A549 (cell line): ENCODE measurements at regions not wholly inside any gene's neighbourhood (a gene's known extent, or its start where the extent isn't known, plus 50 kb on each side); places are given as distances from the start of the nearest gene placed in this dataset.

Experiments used
- ATAC-seq, 2 experiments: fragments of 200-7000 bp in 1 of 2; fragments of >200 bp in 1 of 2; cut with Nextera tagmentation in 1 of 2; cut with Tn5 transposase in 1 of 2; 3 replicates each; pipeline versions ENCODE4 v1.8.0 to v1.9.1; 2018 to 2020; ENCODE audit warnings: mild to moderate bottlenecking in 1 of 2, moderate library complexity in 1 of 2
- CTCF ChIA-PET: fragments of 300-600 bp; sonication (Branson Sonifier 250); formaldehyde crosslinking; extraction: SDS; loops from one replicate; lab custom pipeline; 2021; ENCODE audit warnings: antibody characterized with exemption, inconsistent platforms; lab: Yijun Ruan, JAX
- POLR2A ChIA-PET: fragments of 350-600 bp; formaldehyde crosslinking; extraction: SDS; loops from one replicate; lab custom pipeline; 2021; ENCODE audit warnings: antibody characterized with exemption, inconsistent platforms; lab: Yijun Ruan, JAX
- DNase-seq, 2 experiments: peaks; one replicate each; pipeline versions ENCODE4 v3.0.0 to v3.0.0-alpha.2; 2011 to 2016; ENCODE audit warnings: low read depth in 1 of 2, low spot score in 1 of 2
- FAIRE-seq: peaks from 2 replicates; lab custom pipeline; 2011; peaks lifted over from hg19 to GRCh38; lab: Jason Lieb, UNC
- H3K27ac ChIP-seq, 2 experiments: fragments of >200 bp; sonication (Bioruptor Twin); formaldehyde crosslinking; 3 replicates each; pipeline ENCODE4 v1.5.1; 2016 to 2017
- H3K4me1 ChIP-seq: fragments of >200 bp; sonication (Bioruptor Twin); formaldehyde crosslinking; 3 replicates; pipeline ENCODE4 v1.6.1; 2016
- H3K4me2 ChIP-seq: fragments of >200 bp; sonication (Bioruptor Twin); formaldehyde crosslinking; 3 replicates; pipeline ENCODE4 v1.6.1; 2016
- H3K4me3 ChIP-seq: fragments of >200 bp; sonication (Bioruptor Twin); formaldehyde crosslinking; 3 replicates; pipeline ENCODE4 v1.5.1; 2016
- H3K9me3 ChIP-seq: fragments of >200 bp; sonication (Bioruptor Twin); formaldehyde crosslinking; 3 replicates; pipeline ENCODE4 v1.6.1; 2016
- ATOH8 ChIP-seq: fragments of 250-450 bp; sonication (Bioruptor Pico); IDR thresholded peaks from 2 replicates; pipeline ENCODE4 v1.5.0; 2020; ENCODE audit warnings: low read depth, mild to moderate bottlenecking, moderate library complexity
- CBX8 ChIP-seq: fragments of 200-600 bp; sonication (generic); IDR thresholded peaks from 2 replicates; pipeline ENCODE4 v1.6.1; 2016
- CEBPB ChIP-seq, 2 experiments: fragments of >200 bp in 1 of 2; sonication (Bioruptor Twin) in 1 of 2; formaldehyde crosslinking in 1 of 2; IDR thresholded peaks; 2 replicates each; pipeline ENCODE4 v1.6.1; 2012 to 2016
- EHMT2 ChIP-seq: fragments of 200-600 bp; sonication (generic); IDR thresholded peaks from 2 replicates; pipeline ENCODE4 v1.6.1; 2016; ENCODE audit warnings: antibody characterized with exemption, low read depth, mild to moderate bottlenecking, moderate library complexity
- ELK1 ChIP-seq: fragments of 150-350 bp; IDR thresholded peaks from 2 replicates; pipeline ENCODE4 v1.6.1; 2014; ENCODE audit warnings: low read depth, mild to moderate bottlenecking, low read length
- FOSL2 ChIP-seq, 2 experiments: fragments of 450-650 bp in 1 of 2; fragments of >200 bp in 1 of 2; sonication (Bioruptor Twin) in 1 of 2; formaldehyde crosslinking; IDR thresholded peaks; 2 replicates each; pipeline versions ENCODE4 v1.5.0 to v1.6.1; 2016 to 2020; ENCODE audit warnings: mild to moderate bottlenecking in 1 of 2, moderate library complexity in 1 of 2
- HEYL ChIP-seq: fragments of 250-450 bp; sonication (Bioruptor Pico); IDR thresholded peaks from 2 replicates; pipeline ENCODE4 v1.8.0; 2021; ENCODE audit warnings: mild to moderate bottlenecking, moderate library complexity
- HOXB5 ChIP-seq: fragments of 250-450 bp; sonication (Bioruptor Pico); IDR thresholded peaks from 2 replicates; pipeline ENCODE4 v1.5.0; 2020; ENCODE audit warnings: mild to moderate bottlenecking, moderate library complexity
- MAX ChIP-seq: IDR thresholded peaks from 2 replicates; pipeline ENCODE4 v1.6.1; 2012
- MAZ ChIP-seq: fragments of 150-350 bp; IDR thresholded peaks from 2 replicates; pipeline ENCODE4 v1.6.1; 2014; ENCODE audit warnings: antibody characterized with exemption, low read depth, low read length, borderline replicate concordance
- MYC ChIP-seq: IDR thresholded peaks from 2 replicates; pipeline ENCODE4 v1.6.1; 2012; ENCODE audit warnings: mild to moderate bottlenecking, inconsistent platforms, low read length, improper control_type of control experiment, borderline replicate concordance
- PHF8 ChIP-seq: fragments of 200-600 bp; sonication (generic); IDR thresholded peaks from 2 replicates; pipeline ENCODE4 v1.6.1; 2016; ENCODE audit warnings: low read depth, mild to moderate bottlenecking, antibody characterized with exemption, moderate library complexity, borderline replicate concordance
- POLR2AphosphoS2 ChIP-seq: conservative IDR thresholded peaks from 2 replicates; pipeline ENCODE4 v1.6.1; 2012; ENCODE audit warnings: low read length, improper control_type of control experiment, inconsistent platforms
- RARB ChIP-seq: fragments of 250-450 bp; sonication (Bioruptor Pico); IDR thresholded peaks from 2 replicates; pipeline ENCODE4 v1.8.0; 2021; ENCODE audit warnings: mild to moderate bottlenecking, moderate library complexity
- RCOR1 ChIP-seq: fragments of 150-350 bp; IDR thresholded peaks from 2 replicates; pipeline ENCODE4 v1.6.1; 2014; ENCODE audit warnings: antibody characterized with exemption, low read length, low read depth
- REST ChIP-seq: fragments of 200-600 bp; sonication (generic); IDR thresholded peaks from 2 replicates; pipeline ENCODE4 v1.6.1; 2016; ENCODE audit warnings: antibody characterized with exemption, mild to moderate bottlenecking, moderate library complexity
- SREBF2 ChIP-seq: fragments of 450-650 bp; IDR thresholded peaks from 2 replicates; pipeline ENCODE4 v1.6.1; 2014; ENCODE audit warnings: mild to moderate bottlenecking, moderate library complexity
- USF2 ChIP-seq: fragments of 450-650 bp; IDR thresholded peaks from 2 replicates; pipeline ENCODE4 v1.6.1; 2014; ENCODE audit warnings: antibody characterized with exemption
- ZNF302 ChIP-seq: fragments of 250-450 bp; sonication (Bioruptor Pico); IDR thresholded peaks from 2 replicates; pipeline ENCODE4 v1.9.0; 2021; ENCODE audit warnings: inconsistent platforms, mild to moderate bottlenecking, moderate library complexity
- WGBS: methylation state at CpG from one replicate; pipeline ENCODE4 v1.1.6; 2017; ENCODE audit errors: missing lambda C conversion rate; 5-methylcytosine and 5-hydroxymethylcytosine counted together

- ATAC-seq (no peak), DNase-seq (no peak), FAIRE-seq (no peak)
- Histone ChIP-seq H3K4me1 (no peaks in the 10 kb centered on the region), H3K4me3 (no peak overlapping the region), H3K27ac (no peak overlapping the region), H3K4me2 (no peak overlapping the region), H3K9me3 (no peaks in the 10 kb centered on the region)
- ChIA-PET POLR2A (no interaction called here), CTCF (no interaction called here)
- 51% methylated on average over 3 of the region's 3 CpGs for WGBS
- TF ChIP-seq FOSL2 (IDR thresholded peaks at IDR 0.05) (no peak), FOSL2 (CRISPR knock-in tag; IDR thresholded peaks at IDR 0.05) (no peak), ZNF302 (CRISPR knock-in tag) (no peak), CEBPB (IDR thresholded peaks at IDR 0.05) (no peak), MAX (no peak), USF2 (no peak), PHF8 (no peak)
These were observed 66.6 kb upstream of the HAO2 start for GRCh38 chr1:119302011-119302410.

GRCh38 chr1:119308130-119308700 lies 60.4 kb upstream of the HAO2 start:
- no peak overlapping the region for H3K4me2 ChIP-seq
- H3K4me3 ChIP-seq = no peak overlapping the region
- DNase-seq (no peak), ATAC-seq (no peak), FAIRE-seq (no peak)
- no peaks in the 10 kb centered on the region for H3K4me1 ChIP-seq
- TF ChIP-seq MYC = no peak
- no peak for TF ChIP-seq RARB (CRISPR knock-in tag)
- no peak for TF ChIP-seq SREBF2
- TF ChIP-seq FOSL2 (IDR thresholded peaks at IDR 0.05) = no peak
- TF ChIP-seq FOSL2 (CRISPR knock-in tag; IDR thresholded peaks at IDR 0.05) = no peak
- TF ChIP-seq MAZ = no peak
- TF ChIP-seq EHMT2 = no peak
- TF ChIP-seq RCOR1 = no peak
- TF ChIP-seq CEBPB (IDR thresholded peaks at IDR 0.05) = no peak
- TF ChIP-seq HEYL (CRISPR knock-in tag) = no peak
- TF ChIP-seq ATOH8 = no peak
- no peak for TF ChIP-seq PHF8
- no peak for TF ChIP-seq ELK1
- no peak for TF ChIP-seq HOXB5 (CRISPR knock-in tag)
- no peak for TF ChIP-seq CBX8
- TF ChIP-seq POLR2AphosphoS2 = no peak
- no peak for TF ChIP-seq REST
- TF ChIP-seq ZNF302 (CRISPR knock-in tag) = no peak
- WGBS = 2% methylated on average over 3 of the region's 3 CpGs
- ChIA-PET POLR2A (no interaction called here), CTCF (no interaction called here)
- H3K9me3 ChIP-seq = no peaks in the 10 kb centered on the region
- no peak overlapping the region for H3K27ac ChIP-seq
